GM12864 (cell line): ENCODE measurements at regions not wholly inside any gene's neighbourhood (a gene's known extent, or its start where the extent isn't known, plus 50 kb on each side); places are given as distances from the start of the nearest gene placed in this dataset.

Experiments used
- DNase-seq: peaks from one replicate; pipeline ENCODE4 v3.0.0-alpha.2; 2011; ENCODE audit warnings: low read depth
- H3K4me3 ChIP-seq: 2 replicates; pipeline ENCODE4 v1.5.1; 2011; ENCODE audit warnings: mild to moderate bottlenecking, low read depth, low read length, control low read depth
- TF ChIP-seq, protein P1 (sequence below): IDR thresholded peaks from 2 replicates; pipeline ENCODE4 v1.5.1; 2011; ENCODE audit warnings: low read depth, mild to moderate bottlenecking, moderate library complexity, low read length, control low read depth, inconsistent platforms; ENCODE audit errors: missing control alignments

DNA sequence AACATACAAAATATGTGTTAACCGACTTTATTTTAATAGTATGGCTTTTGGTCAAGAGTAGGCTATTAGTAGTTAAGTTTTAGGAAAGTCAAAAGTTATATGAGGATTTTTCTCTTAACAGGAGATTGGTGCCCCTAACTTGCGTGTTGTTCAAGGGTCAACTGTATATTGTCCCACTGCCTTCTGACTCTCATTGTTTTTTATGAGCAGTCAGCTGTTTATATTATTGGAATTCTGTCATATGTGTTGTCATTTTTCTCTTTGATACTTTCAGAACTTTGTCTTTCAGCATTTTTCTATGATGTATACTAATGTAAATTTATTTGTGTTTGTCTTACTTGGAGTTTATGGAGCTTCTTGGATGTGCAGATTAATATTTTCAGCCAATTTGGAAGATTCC lies 142.1 kb upstream of the CMC1 start:
- TF ChIP-seq, protein P1, sequence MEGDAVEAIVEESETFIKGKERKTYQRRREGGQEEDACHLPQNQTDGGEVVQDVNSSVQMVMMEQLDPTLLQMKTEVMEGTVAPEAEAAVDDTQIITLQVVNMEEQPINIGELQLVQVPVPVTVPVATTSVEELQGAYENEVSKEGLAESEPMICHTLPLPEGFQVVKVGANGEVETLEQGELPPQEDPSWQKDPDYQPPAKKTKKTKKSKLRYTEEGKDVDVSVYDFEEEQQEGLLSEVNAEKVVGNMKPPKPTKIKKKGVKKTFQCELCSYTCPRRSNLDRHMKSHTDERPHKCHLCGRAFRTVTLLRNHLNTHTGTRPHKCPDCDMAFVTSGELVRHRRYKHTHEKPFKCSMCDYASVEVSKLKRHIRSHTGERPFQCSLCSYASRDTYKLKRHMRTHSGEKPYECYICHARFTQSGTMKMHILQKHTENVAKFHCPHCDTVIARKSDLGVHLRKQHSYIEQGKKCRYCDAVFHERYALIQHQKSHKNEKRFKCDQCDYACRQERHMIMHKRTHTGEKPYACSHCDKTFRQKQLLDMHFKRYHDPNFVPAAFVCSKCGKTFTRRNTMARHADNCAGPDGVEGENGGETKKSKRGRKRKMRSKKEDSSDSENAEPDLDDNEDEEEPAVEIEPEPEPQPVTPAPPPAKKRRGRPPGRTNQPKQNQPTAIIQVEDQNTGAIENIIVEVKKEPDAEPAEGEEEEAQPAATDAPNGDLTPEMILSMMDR = no peak
- no peak overlapping the region for H3K4me3 ChIP-seq
- no peak for DNase-seq

- no peak overlapping the region for H3K4me3 ChIP-seq
- DNase-seq = no peak
- TF ChIP-seq, protein P1 = no peak
These were observed 139.7 kb upstream of the CMC1 start for GRCh38 chr3:28101705-28102104.

DNA sequence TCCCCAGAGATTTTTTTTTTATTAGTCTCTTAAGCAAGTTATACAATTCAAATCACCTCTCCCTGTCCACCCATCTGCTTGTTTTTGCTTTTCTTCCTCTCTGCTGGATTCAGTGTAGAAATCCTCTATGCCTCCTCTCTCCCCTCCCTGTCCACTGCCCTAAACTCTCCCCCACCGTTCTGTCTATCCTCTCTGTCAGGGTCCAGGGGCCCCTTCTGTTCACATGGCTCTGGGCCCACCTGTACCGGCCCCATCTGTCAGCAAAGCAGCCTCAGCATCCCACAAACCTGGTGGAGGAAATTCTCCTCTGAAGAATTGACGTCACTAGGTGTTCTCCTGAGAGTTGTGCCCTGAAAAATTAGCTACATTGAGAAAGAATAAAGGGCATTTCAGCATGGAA lies 137.6 kb upstream of the CMC1 start:
- TF ChIP-seq, protein P1 = no peak
- no peak overlapping the region for H3K4me3 ChIP-seq
- no peak for DNase-seq

DNA sequence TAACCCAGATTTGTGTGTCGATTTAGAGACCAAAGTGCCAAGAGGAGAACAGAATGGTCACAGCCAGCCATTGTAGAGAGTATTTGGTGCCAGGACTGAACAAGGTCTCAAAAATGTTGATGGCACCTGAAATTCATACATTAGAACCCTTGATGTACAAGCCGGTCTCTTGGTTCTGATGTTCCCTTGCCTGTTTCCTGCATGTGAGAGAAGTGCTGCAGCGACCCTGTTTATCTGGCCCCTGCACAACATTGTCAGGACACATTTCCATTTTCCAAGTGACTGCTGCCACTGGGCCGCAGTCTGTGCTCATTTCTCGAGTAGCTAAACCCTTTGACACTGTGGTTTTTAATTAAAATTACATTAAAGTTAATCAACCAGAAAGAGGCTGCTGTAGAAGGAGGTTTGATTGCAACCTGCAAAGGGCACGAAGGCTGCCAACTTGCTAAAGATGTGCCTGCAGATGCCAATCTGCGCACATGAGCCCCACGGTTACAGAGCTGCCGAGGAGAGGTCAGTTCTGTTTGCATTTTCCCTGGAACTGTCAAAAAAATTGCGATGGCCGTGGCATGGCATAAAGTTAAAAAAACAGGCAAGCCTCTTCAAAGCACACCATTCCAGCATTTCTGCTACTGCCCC lies 136.4 kb upstream of the CMC1 start:
- TF ChIP-seq, protein P1 = no peak
- no peak overlapping the region for H3K4me3 ChIP-seq
- no peak for DNase-seq

DNA sequence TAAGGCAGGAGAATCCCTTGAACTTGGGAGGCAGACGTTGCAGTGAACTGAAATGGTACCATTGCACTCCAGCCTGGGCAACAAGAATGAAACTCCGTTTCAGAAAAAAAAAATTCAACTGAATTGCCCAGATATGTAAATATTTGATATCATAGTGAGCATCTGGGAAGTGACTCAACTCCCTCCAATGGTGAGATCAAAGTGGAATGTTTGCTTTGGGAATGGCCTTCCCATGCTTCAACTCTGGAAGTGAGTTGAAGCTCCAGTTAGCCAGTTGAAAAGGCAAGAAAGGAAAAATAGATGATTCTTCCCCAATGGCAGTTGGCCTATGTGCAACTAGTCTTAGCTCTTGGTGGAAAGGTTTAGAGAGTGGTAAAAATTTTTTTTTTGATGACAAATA lies 131.6 kb upstream of the CMC1 start:
- no peak for DNase-seq
- H3K4me3 ChIP-seq = no peak overlapping the region
- TF ChIP-seq, protein P1 = no peak

DNA sequence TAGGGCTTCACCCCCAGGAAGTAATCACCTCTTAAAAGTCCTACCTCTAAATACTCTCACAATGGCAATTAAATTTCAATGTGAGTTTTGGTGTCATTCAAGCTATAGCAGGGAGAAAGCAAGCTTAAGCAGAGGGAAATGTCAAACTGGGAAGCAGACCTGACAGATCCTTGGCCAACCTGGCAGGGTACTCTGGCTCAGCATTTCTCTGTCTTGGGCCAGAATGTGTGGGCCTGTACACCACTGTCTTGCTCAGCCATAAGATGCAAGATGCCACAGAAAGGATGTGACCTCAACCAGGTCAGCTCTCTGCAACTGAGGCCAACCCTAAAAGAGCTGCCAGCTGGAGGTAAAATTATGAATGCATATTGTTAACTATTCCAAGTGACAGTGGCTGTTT lies 130.6 kb upstream of the CMC1 start:
- TF ChIP-seq, protein P1 = no peak
- DNase-seq = no peak
- H3K4me3 ChIP-seq = no peak overlapping the region

DNA sequence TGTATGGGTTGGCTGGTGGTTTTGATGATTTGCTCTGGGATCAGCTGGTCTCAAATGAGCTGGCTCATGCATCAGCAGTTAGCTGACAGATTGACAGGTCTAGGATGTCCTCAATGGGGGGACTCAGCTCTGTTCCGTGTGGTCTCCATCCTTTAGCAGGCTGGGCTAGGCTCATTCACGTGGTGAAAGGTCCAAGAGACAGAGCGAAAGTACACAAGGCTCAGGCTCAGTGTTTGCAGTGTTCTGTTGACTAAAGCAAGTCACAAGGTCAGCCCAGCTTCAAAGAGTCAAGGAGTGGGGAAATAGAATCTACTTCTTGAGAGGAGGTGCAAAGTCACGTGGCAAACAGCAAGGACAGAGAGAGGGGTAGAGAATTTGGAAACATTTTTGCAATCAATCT lies 126.5 kb upstream of the CMC1 start:
- no peak overlapping the region for H3K4me3 ChIP-seq
- no peak for DNase-seq
- TF ChIP-seq, protein P1 = no peak
